Neural progenitor cell (in vitro differentiated cells): ENCODE measurements at regions not wholly inside any gene's neighbourhood (a gene's known extent, or its start where the extent isn't known, plus 50 kb on each side); places are given as distances from the start of the nearest gene placed in this dataset.

Experiments
- DNase-seq: peaks from one replicate; pipeline ENCODE4 v3.0.0-alpha.2; 2016; ENCODE audit warnings: low spot score
- H2AFZ ChIP-seq: fragments of 200-600 bp; sonication (generic); replicated peaks from 2 replicates; pipeline ENCODE4 v1.6.1; 2016; ENCODE audit warnings: antibody characterized with exemption
- H3F3A ChIP-seq: fragments of 200-600 bp; sonication (generic); 2 replicates; pipeline ENCODE4 v1.6.1; 2016; ENCODE audit warnings: antibody characterized with exemption, low read depth
- H3K27ac ChIP-seq: fragments of 200-600 bp; sonication (generic); 2 replicates; pipeline ENCODE4 v1.5.1; 2016; ENCODE audit warnings: mild to moderate bottlenecking
- H3K27me3 ChIP-seq: fragments of 200-600 bp; sonication (generic); 2 replicates; pipeline ENCODE4 v1.6.1; 2016; ENCODE audit warnings: mild to moderate bottlenecking, moderate library complexity
- H3K36me3 ChIP-seq: fragments of 200-600 bp; sonication (generic); 2 replicates; pipeline ENCODE4 v1.5.1; 2016
- H3K4me1 ChIP-seq: fragments of 200-600 bp; sonication (generic); 2 replicates; pipeline ENCODE4 v1.6.1; 2016; ENCODE audit warnings: mixed run types
- H3K4me2 ChIP-seq: fragments of 200-600 bp; sonication (generic); 2 replicates; pipeline ENCODE4 v1.6.1; 2016
- H3K4me3 ChIP-seq: fragments of 200-600 bp; sonication (generic); 2 replicates; pipeline ENCODE4 v1.5.1; 2016
- H3K79me2 ChIP-seq: fragments of 200-600 bp; sonication (generic); 2 replicates; pipeline ENCODE4 v1.6.1; 2016; ENCODE audit warnings: low read depth
- H3K9ac ChIP-seq: fragments of 200-600 bp; sonication (generic); 2 replicates; pipeline ENCODE4 v1.6.1; 2016
- H3K9me3 ChIP-seq: fragments of 200-600 bp; sonication (generic); 2 replicates; pipeline ENCODE4 v1.5.1; 2016; ENCODE audit warnings: low read depth
- H4K20me1 ChIP-seq: fragments of 200-600 bp; sonication (generic); 2 replicates; pipeline ENCODE4 v1.6.1; 2016; ENCODE audit warnings: low read depth
- H3K27ac Mint-ChIP-seq: 3 replicates; pipeline ENCODE4 v1.8.0; 2021; ENCODE audit warnings: mixed read lengths
- H3K27me3 Mint-ChIP-seq: 2 replicates; pipeline ENCODE4 v1.8.0; 2022; ENCODE audit warnings: low read depth, mild to moderate bottlenecking, inconsistent platforms, moderate library complexity, mixed read lengths; ENCODE audit not compliant: insufficient read depth
- H3K36me3 Mint-ChIP-seq: 3 replicates; pipeline ENCODE4 v1.8.0; 2021; ENCODE audit warnings: mixed read lengths
- H3K4me1 Mint-ChIP-seq: 3 replicates; pipeline ENCODE4 v1.8.0; 2021; ENCODE audit warnings: mixed read lengths
- H3K4me3 Mint-ChIP-seq: 3 replicates; pipeline ENCODE4 v1.8.0; 2021; ENCODE audit warnings: mild to moderate bottlenecking, moderate library complexity, mixed read lengths
- H3K9me3 Mint-ChIP-seq: 3 replicates; pipeline ENCODE4 v1.8.0; 2020; ENCODE audit warnings: mixed read lengths
- EZH2 ChIP-seq: fragments of 200-600 bp; sonication (generic); IDR thresholded peaks from 2 replicates; pipeline ENCODE4 v1.6.1; 2017; ENCODE audit warnings: antibody characterized with exemption, mild to moderate bottlenecking, moderate library complexity
- EZH2phosphoT487 ChIP-seq: fragments of 200-600 bp; sonication (generic); IDR thresholded peaks from 2 replicates; pipeline ENCODE4 v1.6.1; 2017; ENCODE audit warnings: antibody characterized with exemption
- TF ChIP-seq, protein P1 (sequence below): fragments of 200-600 bp; sonication (generic); IDR thresholded peaks from 2 replicates; pipeline ENCODE4 v1.5.1; 2017; ENCODE audit warnings: antibody characterized with exemption, mild to moderate bottlenecking

DNA sequence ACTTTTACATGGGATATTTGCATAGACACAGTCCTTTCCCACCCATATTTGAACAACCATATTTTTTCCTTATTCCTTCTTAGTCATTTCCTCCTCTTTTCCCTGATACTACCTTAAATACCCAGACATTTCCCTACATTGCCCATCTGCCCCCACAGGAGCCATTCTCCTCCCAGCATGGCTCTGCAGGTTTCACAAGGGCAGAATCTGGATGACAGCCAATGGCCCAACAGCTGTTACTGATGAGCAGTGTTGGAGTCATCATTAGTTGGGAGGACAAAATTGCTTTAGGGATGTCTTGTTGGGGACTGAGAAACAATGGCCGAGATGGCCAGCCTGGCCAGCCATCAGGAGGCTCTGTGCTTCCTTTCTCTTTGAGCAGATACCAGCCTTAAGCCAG, 209.5 kb downstream of the KLF5 start:
- Histone ChIP-seq H3K4me1 (no peaks in the 10 kb centered on the region), H2AFZ (no peak overlapping the region), H3K27me3 (no peaks in the 10 kb centered on the region), H3F3A (no peaks in the 10 kb centered on the region), H3K79me2 (no peaks in the 10 kb centered on the region), H3K36me3 (no peaks in the 10 kb centered on the region), H3K4me2 (no peak overlapping the region), H3K9ac (no peak overlapping the region), H4K20me1 (no peaks in the 10 kb centered on the region), H3K4me3 (no peak overlapping the region), H3K27ac (no peak overlapping the region), H3K9me3 (no peaks in the 10 kb centered on the region)
- no peak for TF ChIP-seq EZH2phosphoT487
- no peak for TF ChIP-seq EZH2
- TF ChIP-seq, protein P1, sequence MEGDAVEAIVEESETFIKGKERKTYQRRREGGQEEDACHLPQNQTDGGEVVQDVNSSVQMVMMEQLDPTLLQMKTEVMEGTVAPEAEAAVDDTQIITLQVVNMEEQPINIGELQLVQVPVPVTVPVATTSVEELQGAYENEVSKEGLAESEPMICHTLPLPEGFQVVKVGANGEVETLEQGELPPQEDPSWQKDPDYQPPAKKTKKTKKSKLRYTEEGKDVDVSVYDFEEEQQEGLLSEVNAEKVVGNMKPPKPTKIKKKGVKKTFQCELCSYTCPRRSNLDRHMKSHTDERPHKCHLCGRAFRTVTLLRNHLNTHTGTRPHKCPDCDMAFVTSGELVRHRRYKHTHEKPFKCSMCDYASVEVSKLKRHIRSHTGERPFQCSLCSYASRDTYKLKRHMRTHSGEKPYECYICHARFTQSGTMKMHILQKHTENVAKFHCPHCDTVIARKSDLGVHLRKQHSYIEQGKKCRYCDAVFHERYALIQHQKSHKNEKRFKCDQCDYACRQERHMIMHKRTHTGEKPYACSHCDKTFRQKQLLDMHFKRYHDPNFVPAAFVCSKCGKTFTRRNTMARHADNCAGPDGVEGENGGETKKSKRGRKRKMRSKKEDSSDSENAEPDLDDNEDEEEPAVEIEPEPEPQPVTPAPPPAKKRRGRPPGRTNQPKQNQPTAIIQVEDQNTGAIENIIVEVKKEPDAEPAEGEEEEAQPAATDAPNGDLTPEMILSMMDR, result no peak
- peaks cover 8% of the 10 kb centered on the region for H3K4me1 Mint-ChIP-seq
- H3K9me3 Mint-ChIP-seq, result peaks cover 8% of the 10 kb centered on the region
- peaks cover 4% of the 10 kb centered on the region for H3K27me3 Mint-ChIP-seq
- H3K36me3 Mint-ChIP-seq, result peaks cover 2% of the 10 kb centered on the region
- H3K27ac Mint-ChIP-seq, result no peak overlapping the region
- H3K4me3 Mint-ChIP-seq, result no peak overlapping the region
- DNase-seq, result no peak

DNA sequence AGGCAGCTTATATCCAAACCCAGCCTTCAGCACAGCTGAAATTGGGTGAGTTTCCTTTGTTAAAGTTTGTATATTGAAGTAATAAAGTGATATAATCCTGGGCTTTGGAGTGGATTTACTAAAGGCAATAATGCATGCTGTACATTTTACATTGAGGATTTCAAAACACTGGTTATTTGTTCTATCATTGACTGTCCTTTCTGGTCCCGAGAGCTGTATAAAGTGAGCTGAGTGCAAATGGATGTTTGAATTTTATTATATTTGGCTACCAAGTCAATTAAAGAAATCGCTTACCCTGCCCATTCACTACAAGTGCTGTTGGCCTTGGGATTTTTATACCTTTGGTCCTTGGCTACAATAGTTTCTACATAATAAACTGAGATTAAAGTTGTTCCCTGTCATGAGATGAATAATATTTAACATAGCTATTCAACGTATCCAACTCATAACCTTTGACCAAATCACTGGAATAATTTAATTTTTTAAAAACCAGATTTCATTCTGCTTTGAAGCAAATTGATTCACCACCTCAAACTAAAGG, 207.9 kb downstream of the KLF5 start:
- Histone ChIP-seq H3K9ac (no peak overlapping the region), H3K4me1 (no peaks in the 10 kb centered on the region), H3K9me3 (no peaks in the 10 kb centered on the region), H3K27me3 (no peaks in the 10 kb centered on the region), H3K36me3 (no peaks in the 10 kb centered on the region), H3K4me2 (no peak overlapping the region), H3K4me3 (no peak overlapping the region), H3K79me2 (no peaks in the 10 kb centered on the region), H2AFZ (no peak overlapping the region), H3F3A (no peaks in the 10 kb centered on the region), H4K20me1 (no peaks in the 10 kb centered on the region), H3K27ac (no peak overlapping the region)
- peaks cover 2% of the 10 kb centered on the region for H3K36me3 Mint-ChIP-seq
- H3K4me1 Mint-ChIP-seq, result peaks cover 6% of the 10 kb centered on the region
- H3K9me3 Mint-ChIP-seq, result peaks cover 8% of the 10 kb centered on the region
- DNase-seq, result no peak
- TF ChIP-seq EZH2phosphoT487 (no peak), EZH2 (no peak)
- TF ChIP-seq, protein P1, result no peak
- peaks cover 4% of the 10 kb centered on the region for H3K27me3 Mint-ChIP-seq
- no peak overlapping the region for H3K4me3 Mint-ChIP-seq
- no peak overlapping the region for H3K27ac Mint-ChIP-seq

DNA sequence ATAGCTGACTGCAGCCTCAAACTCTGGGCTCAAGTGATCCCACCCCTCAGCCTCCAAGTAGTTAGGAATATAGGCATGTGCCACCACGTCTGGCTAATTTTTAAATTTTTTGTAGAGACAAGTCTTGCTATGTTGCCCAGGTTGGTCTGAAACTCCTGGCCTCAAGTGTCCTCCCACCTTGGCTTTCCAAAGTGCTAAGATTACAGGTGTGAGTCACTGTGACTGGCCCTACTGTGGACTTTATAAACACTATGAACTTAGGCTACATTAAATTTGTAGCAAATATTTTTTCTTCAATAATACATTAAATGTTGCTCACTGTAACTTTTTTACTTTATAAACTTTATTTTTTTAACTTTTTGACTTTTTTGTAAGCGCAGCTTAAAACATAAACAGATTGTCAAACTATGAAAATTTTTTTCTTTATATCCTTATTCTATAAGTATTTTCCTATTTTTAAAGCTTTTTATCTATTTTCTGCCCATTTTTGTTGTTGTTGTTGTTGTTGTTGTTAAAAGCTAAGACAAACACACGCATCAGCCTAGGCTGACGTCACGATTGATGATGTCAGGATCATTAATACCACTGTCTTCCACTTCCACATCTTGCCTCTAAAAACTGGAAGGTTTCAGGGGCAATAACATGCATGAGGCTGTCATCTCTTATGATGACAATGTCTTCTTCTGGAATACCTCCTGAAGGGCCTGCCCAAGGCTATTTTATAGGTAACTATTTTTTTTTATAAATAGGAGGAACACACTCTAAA, 204.2 kb downstream of the KLF5 start:
- no peak for DNase-seq
- TF ChIP-seq EZH2phosphoT487 (no peak), EZH2 (no peak)
- TF ChIP-seq, protein P1, result no peak
- H3K27ac Mint-ChIP-seq, result no peak overlapping the region

More for the DNA sequence above, 204.2 kb downstream of the KLF5 start:
- Histone ChIP-seq H3K9me3 (no peaks in the 10 kb centered on the region), H3K36me3 (no peaks in the 10 kb centered on the region), H3K79me2 (no peaks in the 10 kb centered on the region), H3K27ac (no peak overlapping the region), H3K27me3 (no peaks in the 10 kb centered on the region), H3K4me2 (no peak overlapping the region), H3K4me1 (peaks cover 12% of the 10 kb centered on the region), H3K4me3 (no peak overlapping the region), H3F3A (no peaks in the 10 kb centered on the region), H3K9ac (no peak overlapping the region), H4K20me1 (no peaks in the 10 kb centered on the region), H2AFZ (no peak overlapping the region)
- Mint-ChIP-seq H3K4me3 (no peak overlapping the region), H3K4me1 (peaks cover 8% of the 10 kb centered on the region), H3K9me3 (no peaks in the 10 kb centered on the region), H3K27me3 (no peaks in the 10 kb centered on the region), H3K36me3 (no peaks in the 10 kb centered on the region)
